ENCODE measurements at regions not wholly inside any gene's neighbourhood (a gene's known extent, or its start where the extent isn't known, plus 50 kb on each side); places are given as distances from the start of the nearest gene placed in this dataset.

DNA sequence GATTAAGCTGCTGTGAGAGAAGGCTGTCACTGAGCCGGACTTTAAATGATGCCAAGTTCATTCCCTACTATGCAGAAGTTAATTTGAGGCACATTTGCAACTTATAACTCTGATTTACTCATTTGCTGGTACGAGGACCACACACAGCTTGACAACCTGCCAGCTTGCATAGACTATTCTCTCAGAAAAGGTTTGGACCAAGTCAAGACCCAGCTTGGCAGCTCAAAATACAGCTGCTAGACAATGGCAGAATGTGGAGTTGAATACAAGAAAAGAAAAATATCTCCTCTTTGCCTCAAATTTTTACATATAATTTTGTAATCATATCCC, 338.9 kb downstream of the DHX15 start:
- TF ChIP-seq CTBP1 (IDR thresholded peaks at IDR 0.05; ENCODE audit: borderline replicate concordance), result no peak
- no peak for TF ChIP-seq ZFP30 (CRISPR knock-in tag; IDR thresholded peaks at IDR 0.05; ENCODE audit: borderline replicate concordance)
- no peak for TF ChIP-seq CREB1 (IDR thresholded peaks at IDR 0.05)
- no peak for TF ChIP-seq CREB1 (CRISPR knock-in tag; IDR thresholded peaks at IDR 0.05)
- TF ChIP-seq NR1H2 (CRISPR knock-in tag; IDR thresholded peaks at IDR 0.05), result no peak
- TF ChIP-seq, protein P1, sequence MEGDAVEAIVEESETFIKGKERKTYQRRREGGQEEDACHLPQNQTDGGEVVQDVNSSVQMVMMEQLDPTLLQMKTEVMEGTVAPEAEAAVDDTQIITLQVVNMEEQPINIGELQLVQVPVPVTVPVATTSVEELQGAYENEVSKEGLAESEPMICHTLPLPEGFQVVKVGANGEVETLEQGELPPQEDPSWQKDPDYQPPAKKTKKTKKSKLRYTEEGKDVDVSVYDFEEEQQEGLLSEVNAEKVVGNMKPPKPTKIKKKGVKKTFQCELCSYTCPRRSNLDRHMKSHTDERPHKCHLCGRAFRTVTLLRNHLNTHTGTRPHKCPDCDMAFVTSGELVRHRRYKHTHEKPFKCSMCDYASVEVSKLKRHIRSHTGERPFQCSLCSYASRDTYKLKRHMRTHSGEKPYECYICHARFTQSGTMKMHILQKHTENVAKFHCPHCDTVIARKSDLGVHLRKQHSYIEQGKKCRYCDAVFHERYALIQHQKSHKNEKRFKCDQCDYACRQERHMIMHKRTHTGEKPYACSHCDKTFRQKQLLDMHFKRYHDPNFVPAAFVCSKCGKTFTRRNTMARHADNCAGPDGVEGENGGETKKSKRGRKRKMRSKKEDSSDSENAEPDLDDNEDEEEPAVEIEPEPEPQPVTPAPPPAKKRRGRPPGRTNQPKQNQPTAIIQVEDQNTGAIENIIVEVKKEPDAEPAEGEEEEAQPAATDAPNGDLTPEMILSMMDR (IDR thresholded peaks at IDR 0.05 in 2 of 3, conservative IDR thresholded peaks at IDR 0.05 in 1 of 3; ENCODE audit: insufficient read depth in 2 of 3, low read depth in 1 of 3, low read length in 3 of 3), result no peak
- TF ChIP-seq ZNF780A (CRISPR knock-in tag; IDR thresholded peaks at IDR 0.05), result no peak
- TF ChIP-seq RAD21 (CRISPR knock-in tag; conservative IDR thresholded peaks at IDR 0.05 in 1 of 2, IDR thresholded peaks at IDR 0.05 in 1 of 2), result no peak
- TF ChIP-seq USF1 (CRISPR knock-in tag; IDR thresholded peaks at IDR 0.05), result no peak
- no peak for TF ChIP-seq FOXJ3 (CRISPR knock-in tag; IDR thresholded peaks at IDR 0.05)
- TF ChIP-seq XRCC4 (IDR thresholded peaks at IDR 0.05; ENCODE audit: extremely low read depth, insufficient read depth, insufficient read length), result no peak
- TF ChIP-seq BRCA1 (IDR thresholded peaks at IDR 0.05), result no peak
- TF ChIP-seq BRCA1 (CRISPR knock-in tag; IDR thresholded peaks at IDR 0.05), result no peak
- TF ChIP-seq XRCC3 (IDR thresholded peaks at IDR 0.05), result no peak
- TF ChIP-seq ARID3B (CRISPR knock-in tag; IDR thresholded peaks at IDR 0.05; ENCODE audit: borderline replicate concordance), result no peak
